Umbilical cord (tissue), 1 donor: ENCODE measurements at regions not wholly inside any gene's neighbourhood (a gene's known extent, or its start where the extent isn't known, plus 50 kb on each side); places are given as distances from the start of the nearest gene placed in this dataset.
A peak's percentile ranks its signal among the peaks of the same experiment; 100 is the strongest.

Experiments
- DNase-seq: peaks from one replicate; pipeline ENCODE4 v3.0.0-alpha.2; 2015; ENCODE audit warnings: low spot score

GRCh38 chr6:167674486-167674885, 152.2 kb upstream of the AFDN start:
- no peak for DNase-seq

- DNase-seq, result peak; percentile 67
Measured at GRCh38 chr6:167676000-167676665, 150.6 kb upstream of the AFDN start.

GRCh38 chr6:167676666-167677421, 149.9 kb upstream of the AFDN start:
- DNase-seq, result peak; percentile 83

GRCh38 chr6:167677422-167677789, 149.3 kb upstream of the AFDN start:
- DNase-seq, result no peak

- peak; percentile 80 for DNase-seq
Measured at GRCh38 chr6:167678102-167679101, 148.3 kb upstream of the AFDN start.

- DNase-seq, result peak; percentile 38
Measured at GRCh38 chr6:167679122-167679736, 147.5 kb upstream of the AFDN start.

- DNase-seq, result no peak
Measured at GRCh38 chr6:167679790-167680604, 146.7 kb upstream of the AFDN start.

GRCh38 chr6:167680605-167681149, 146.0 kb upstream of the AFDN start:
- no peak for DNase-seq

- DNase-seq, result no peak
Measured at GRCh38 chr6:167682125-167682524, 144.6 kb upstream of the AFDN start.

- no peak for DNase-seq
Measured at GRCh38 chr6:167682546-167683027, 144.1 kb upstream of the AFDN start.

GRCh38 chr6:167683028-167683862, 143.5 kb upstream of the AFDN start:
- peak; percentile 72 for DNase-seq

GRCh38 chr6:167684276-167685104, 142.2 kb upstream of the AFDN start:
- no peak for DNase-seq

- no peak for DNase-seq
Measured at GRCh38 chr6:167685654-167686053, 141.1 kb upstream of the AFDN start.

- no peak for DNase-seq
Measured at GRCh38 chr6:167686204-167686893, 140.4 kb upstream of the AFDN start.

- no peak for DNase-seq
Measured at GRCh38 chr6:167687116-167687725, 139.5 kb upstream of the AFDN start.

- no peak for DNase-seq
Measured at GRCh38 chr6:167688123-167688522, 138.6 kb upstream of the AFDN start.

GRCh38 chr6:167689278-167689677, 137.4 kb upstream of the AFDN start:
- no peak for DNase-seq
